ENCODE measurements at regions not wholly inside any gene's neighbourhood (a gene's known extent, or its start where the extent isn't known, plus 50 kb on each side); places are given as distances from the start of the nearest gene placed in this dataset.

DNA sequence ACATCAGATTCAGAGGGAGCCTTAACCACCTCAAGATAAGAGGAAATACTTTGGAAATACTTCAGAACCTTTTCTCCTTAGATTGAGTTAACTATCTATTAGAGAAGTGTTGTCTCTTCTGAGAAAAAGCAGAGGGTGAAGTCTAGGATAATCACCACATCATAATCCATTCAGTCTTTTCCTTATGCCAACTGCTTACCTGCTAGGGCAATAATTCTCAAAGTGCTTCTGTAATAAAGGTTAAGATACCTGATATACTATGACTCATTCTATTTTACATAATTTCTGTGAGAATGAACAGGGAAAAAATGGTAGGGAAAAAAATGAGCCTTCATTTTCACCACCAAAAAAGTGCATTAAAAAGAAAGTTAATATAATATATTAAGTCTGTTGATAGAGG, 70.1 kb upstream of the LOC128125822 start:
- peaks cover 0 to 38% of the 10 kb centered on the region in 2 experiments; a peak in 3 of 4 replicates for H3K4me1 ChIP-seq (ENCODE audit: control insufficient read depth in 1 of 2, insufficient read depth in 2 of 2, low read length in 2 of 2)
- no peaks in the 10 kb centered on the region for H3K36me3 ChIP-seq (ENCODE audit: control insufficient read depth in 1 of 2, insufficient read depth in 2 of 2, low read length in 2 of 2)
- H3K27ac ChIP-seq (ENCODE audit: low read depth, low read length), result no peak overlapping the region
- ATAC-seq, result no peak
- no peaks in the 10 kb centered on the region for H3K9me2 ChIP-seq (ENCODE audit: insufficient read depth)
- no peak for TF ChIP-seq CBX3 (IDR thresholded peaks at IDR 0.05; ENCODE audit: low read depth)
- TF ChIP-seq FOSL1 (IDR thresholded peaks at IDR 0.05; ENCODE audit: low read depth), result peak; percentile 32; the same call in 1 of the 2 replicates
- peak; percentile 26; the same call in 1 of the 2 replicates for TF ChIP-seq SP1 (IDR thresholded peaks at IDR 0.05; ENCODE audit: low read depth)
- 0 out of 2 replicates have a peak, but pooled peaks have one; percentile 17 for TF ChIP-seq JUND (IDR thresholded peaks at IDR 0.05)
- no peak for TF ChIP-seq TCF7L2 (IDR thresholded peaks at IDR 0.05; ENCODE audit: borderline replicate concordance, extremely low read depth, insufficient read depth, insufficient read length)
- no peak overlapping the region for H3K4me3 ChIP-seq (replicated peaks in 1 of 2; ENCODE audit: low read depth in 1 of 2, low read length in 2 of 2)
- POLR2A ChIA-PET, result no interaction called here
- H2AFZ ChIP-seq (ENCODE audit: low read depth, low read length, poor library complexity, severe bottlenecking), result peak overlapping the region; percentile 70
- CTCF ChIA-PET, result no interaction called here
- H3K27me3 ChIP-seq (ENCODE audit: insufficient read depth, low read length), result no peaks in the 10 kb centered on the region
- BruUV-seq (replicated peaks), result no TSS peak
- intact Hi-C loops (cut with micrococcal nuclease), result no loop called here
- H3K9ac ChIP-seq (ENCODE audit: low read length), result no peak overlapping the region
- peak overlapping the region; percentile 11; the same call in 1 of the 2 replicates for H3K4me2 ChIP-seq (ENCODE audit: low read length)
- no peak for DNase-seq (ENCODE audit: low read depth, low spot score)
- no peaks in the 10 kb centered on the region for H3K79me2 ChIP-seq (ENCODE audit: insufficient read depth, low read length)
- RAD21 ChIA-PET (ENCODE audit: low non-redundant PET in 1 of 2, low total read pairs in 2 of 2, uncharacterized antibody in 2 of 2, unreplicated experiment in 2 of 2), result no interaction called here
- H3K9me3 ChIP-seq (ENCODE audit: control insufficient read depth in 1 of 2, insufficient read depth in 1 of 2, low read depth in 1 of 2, low read length in 2 of 2), result no peaks in the 10 kb centered on the region
- H4K20me1 ChIP-seq (ENCODE audit: insufficient read depth), result no peaks in the 10 kb centered on the region

DNA sequence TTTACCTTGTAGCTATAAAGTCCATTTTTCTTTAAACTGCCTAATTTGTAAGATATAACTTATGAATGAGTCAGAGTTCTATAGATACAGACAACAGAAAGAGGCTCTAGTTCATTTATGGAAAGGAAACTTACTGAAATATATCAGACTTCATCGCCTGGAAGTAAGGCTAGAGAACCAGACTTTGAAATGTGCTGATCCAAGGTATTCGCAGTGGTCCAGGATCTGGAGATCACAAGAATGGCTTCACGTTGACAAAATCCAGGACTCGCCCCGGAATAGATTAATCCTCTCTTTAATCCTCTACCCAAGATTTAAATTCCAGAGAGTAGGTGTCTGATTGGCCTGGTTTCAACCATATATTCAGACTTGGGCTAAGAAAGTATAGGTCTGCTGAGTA, 69.1 kb upstream of the LOC128125822 start:
- RAD21 ChIA-PET (ENCODE audit: low non-redundant PET in 1 of 2, low total read pairs in 2 of 2, uncharacterized antibody in 2 of 2, unreplicated experiment in 2 of 2), result no interaction called here
- ATAC-seq, result no peak

More for the DNA sequence above, 69.1 kb upstream of the LOC128125822 start:
- Histone ChIP-seq H3K9me2 (ENCODE audit: insufficient read depth) (no peaks in the 10 kb centered on the region), H3K27ac (ENCODE audit: low read depth, low read length) (no peak overlapping the region), H3K27me3 (ENCODE audit: insufficient read depth, low read length) (no peaks in the 10 kb centered on the region), H2AFZ (ENCODE audit: low read depth, low read length, poor library complexity, severe bottlenecking) (peak overlapping the region; percentile 72), H3K4me3 (replicated peaks in 1 of 2; ENCODE audit: low read depth in 1 of 2, low read length in 2 of 2) (no peak overlapping the region), H3K79me2 (ENCODE audit: insufficient read depth, low read length) (no peaks in the 10 kb centered on the region), H3K9ac (ENCODE audit: low read length) (no peak overlapping the region), H3K9me3 (ENCODE audit: control insufficient read depth in 1 of 2, insufficient read depth in 1 of 2, low read depth in 1 of 2, low read length in 2 of 2) (no peaks in the 10 kb centered on the region), H4K20me1 (ENCODE audit: insufficient read depth) (no peaks in the 10 kb centered on the region), H3K4me2 (ENCODE audit: low read length) (no peak overlapping the region), H3K36me3 (ENCODE audit: control insufficient read depth in 1 of 2, insufficient read depth in 2 of 2, low read length in 2 of 2) (no peaks in the 10 kb centered on the region), H3K4me1 (ENCODE audit: control insufficient read depth in 1 of 2, insufficient read depth in 2 of 2, low read length in 2 of 2) (peaks cover 0 to 38% of the 10 kb centered on the region in 2 experiments; a peak in 3 of 4 replicates)
- intact Hi-C loops (cut with micrococcal nuclease), result no loop called here
- BruUV-seq (replicated peaks), result no TSS peak
- POLR2A ChIA-PET, result no interaction called here
- no peak for TF ChIP-seq EGR1 (IDR thresholded peaks at IDR 0.05; ENCODE audit: low read depth)
- CTCF ChIA-PET, result no interaction called here
- DNase-seq (ENCODE audit: low read depth, low spot score), result no peak
